K562 (cell line): ENCODE measurements at regions not wholly inside any gene's neighbourhood (a gene's known extent, or its start where the extent isn't known, plus 50 kb on each side); places are given as distances from the start of the nearest gene placed in this dataset.

ENCODE experiments used
- CREB3 ChIP-seq: fragments of 450-650 bp; conservative IDR thresholded peaks from 2 replicates; pipeline ENCODE4 v1.6.1; 2016; ENCODE audit warnings: missing genetic modification characterization, low read depth, mild to moderate bottlenecking, missing compliant biosample characterization, moderate library complexity
- FOXP1 ChIP-seq: sonication (generic); formaldehyde crosslinking; IDR thresholded peaks from 2 replicates; pipeline ENCODE4 v1.8.0; 2022; ENCODE audit warnings: mild to moderate bottlenecking, missing genetic modification reagents
- GTF2B ChIP-seq: IDR thresholded peaks from 2 replicates; pipeline ENCODE4 v1.6.1; 2011; ENCODE audit not compliant: insufficient read length; ENCODE audit errors: extremely low read depth
- HCFC1 ChIP-seq: IDR thresholded peaks from 2 replicates; pipeline ENCODE4 v1.6.1; 2012; ENCODE audit warnings: low read depth, low read length, improper control_type of control experiment
- HIVEP1 ChIP-seq: fragments of 250-450 bp; sonication (Bioruptor Pico); IDR thresholded peaks from 2 replicates; pipeline ENCODE4 v1.4.0; 2020; ENCODE audit warnings: mild to moderate bottlenecking
- IRF2 ChIP-seq: sonication (generic); formaldehyde crosslinking; IDR thresholded peaks from 2 replicates; pipeline ENCODE4 v1.8.1; 2022; ENCODE audit warnings: mild to moderate bottlenecking, missing genetic modification reagents
- MIER1 ChIP-seq: fragments of 450-650 bp; IDR thresholded peaks from 2 replicates; pipeline ENCODE4 v1.6.1; 2016; ENCODE audit warnings: antibody characterized with exemption, mild to moderate bottlenecking, low read depth
- PHF21A ChIP-seq: fragments of 450-650 bp; IDR thresholded peaks from 2 replicates; pipeline ENCODE4 v1.6.1; 2017; ENCODE audit warnings: low read depth, borderline replicate concordance
- PHF8 ChIP-seq: fragments of 200-600 bp; sonication (generic); IDR thresholded peaks from 2 replicates; pipeline ENCODE4 v1.6.1; 2012; ENCODE audit warnings: mixed run types, mild to moderate bottlenecking, inconsistent platforms, low read length, moderate library complexity, borderline replicate concordance
- REST ChIP-seq, 2 experiments: fragments of 450-650 bp; formaldehyde crosslinking in 1 of 2; IDR thresholded peaks; 2 replicates each; pipeline versions ENCODE4 v1.4.0 to v1.6.1; 2014 to 2020; ENCODE audit warnings: mild to moderate bottlenecking in 2 of 2, borderline replicate concordance in 1 of 2, low read depth in 1 of 2
- SIN3B ChIP-seq: fragments of 450-650 bp; IDR thresholded peaks from 2 replicates; pipeline ENCODE4 v1.6.1; 2017; ENCODE audit warnings: low read depth, mild to moderate bottlenecking, moderate library complexity
- ZMIZ1 ChIP-seq, 2 experiments: fragments of 150-350 bp in 1 of 2; IDR thresholded peaks; 2 replicates each; pipeline ENCODE4 v1.6.1; 2012 to 2016; ENCODE audit warnings: low read depth in 2 of 2, low read length in 2 of 2, mild to moderate bottlenecking in 1 of 2, moderate library complexity in 1 of 2

- no peak; the same call in 1 of the 2 replicates for TF ChIP-seq REST (IDR thresholded peaks at IDR 0.05; ENCODE audit: borderline replicate concordance)
- no peak; the same call in 1 of the 2 replicates for TF ChIP-seq REST (CRISPR knock-in tag; IDR thresholded peaks at IDR 0.05; ENCODE audit: low read depth)
- peak in 1 of 2 experiments; percentile 66; a peak in 1 of 4 replicates for TF ChIP-seq ZMIZ1 (IDR thresholded peaks at IDR 0.05; ENCODE audit: low read depth in 2 of 2, low read length in 2 of 2)
- no peak for TF ChIP-seq PHF21A
- TF ChIP-seq IRF2 (CRISPR knock-in tag) = no peak
- peak; percentile 67; the same call in 1 of the 2 replicates for TF ChIP-seq MIER1
- TF ChIP-seq SIN3B = no peak
- TF ChIP-seq PHF8 = peak; percentile 15; the same call in 1 of the 2 replicates
- TF ChIP-seq HIVEP1 (CRISPR knock-in tag) = no peak
- TF ChIP-seq GTF2B = no peak
- peak; percentile 15; the same call in 1 of the 2 replicates for TF ChIP-seq FOXP1
- TF ChIP-seq CREB3 = peak; percentile 40; the same call in 1 of the 2 replicates
- TF ChIP-seq HCFC1 = no peak
Observed at GRCh38 chr6:26157251-26158075, 70.2 kb downstream of the HFE start (continued).
